Muscle of back (tissue), 3 donors: ENCODE measurements at regions not wholly inside any gene's neighbourhood (a gene's known extent, or its start where the extent isn't known, plus 50 kb on each side); places are given as distances from the start of the nearest gene placed in this dataset.

ENCODE experiments used
- DNase-seq, 3 donors: peaks; one replicate each; pipeline versions ENCODE4 v3.0.0 to v3.0.0-alpha.2; 2013

DNA sequence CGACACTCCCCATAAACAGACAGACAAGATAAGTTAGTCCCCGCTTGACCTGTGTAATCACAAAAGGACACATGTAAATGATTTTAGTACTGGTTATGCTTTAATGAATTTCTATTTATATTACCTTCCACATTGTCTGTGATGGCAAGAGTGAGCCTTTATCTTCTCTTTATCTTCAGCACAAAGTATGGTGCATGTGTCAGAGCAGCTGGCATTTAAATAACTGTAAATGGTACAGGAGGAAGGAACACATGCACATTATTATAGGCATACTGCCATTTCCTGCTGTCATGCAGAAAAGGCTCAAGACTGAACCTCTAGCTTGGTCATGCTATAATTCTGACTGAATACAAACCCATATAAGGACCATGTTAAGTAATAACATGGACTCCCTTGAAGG, 1342.7 kb upstream of the TENM4 start:
- no peak for DNase-seq

DNA sequence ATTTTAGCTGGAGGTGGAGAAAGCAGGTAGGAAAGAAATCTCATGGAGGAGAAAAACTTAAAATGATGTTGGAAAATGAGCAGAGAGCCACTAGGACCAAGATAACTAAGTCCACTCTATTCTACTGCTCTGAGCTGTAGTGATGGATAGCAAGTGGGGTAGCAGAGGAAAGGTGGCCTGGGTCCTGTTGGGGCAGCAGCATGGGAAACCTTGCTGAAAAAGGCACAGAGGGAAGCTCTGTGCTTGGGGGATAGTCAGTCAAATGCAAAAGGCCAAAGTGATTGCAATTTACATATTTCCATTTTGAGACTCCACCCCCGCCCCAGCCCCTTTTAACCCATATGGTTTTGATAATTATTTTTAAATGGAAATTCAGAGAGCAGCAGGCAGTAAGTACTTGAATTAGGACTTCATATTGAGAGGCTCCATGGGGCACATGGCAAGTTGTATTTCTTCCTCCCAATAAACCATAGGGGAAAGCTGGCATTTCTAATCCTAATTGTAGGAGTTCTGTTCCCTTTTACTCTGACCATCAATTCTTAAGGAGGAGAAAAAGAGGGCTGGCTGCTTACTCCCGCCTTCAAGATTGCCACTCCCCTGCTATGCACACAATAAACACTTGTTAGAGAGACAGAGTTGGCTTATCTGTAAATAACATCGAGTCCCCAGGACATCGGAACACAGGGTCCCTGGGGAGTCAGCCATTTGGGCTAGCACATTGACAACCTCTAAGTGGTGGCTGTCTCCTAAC, 1341.5 kb upstream of the TENM4 start:
- DNase-seq: no peak

DNA sequence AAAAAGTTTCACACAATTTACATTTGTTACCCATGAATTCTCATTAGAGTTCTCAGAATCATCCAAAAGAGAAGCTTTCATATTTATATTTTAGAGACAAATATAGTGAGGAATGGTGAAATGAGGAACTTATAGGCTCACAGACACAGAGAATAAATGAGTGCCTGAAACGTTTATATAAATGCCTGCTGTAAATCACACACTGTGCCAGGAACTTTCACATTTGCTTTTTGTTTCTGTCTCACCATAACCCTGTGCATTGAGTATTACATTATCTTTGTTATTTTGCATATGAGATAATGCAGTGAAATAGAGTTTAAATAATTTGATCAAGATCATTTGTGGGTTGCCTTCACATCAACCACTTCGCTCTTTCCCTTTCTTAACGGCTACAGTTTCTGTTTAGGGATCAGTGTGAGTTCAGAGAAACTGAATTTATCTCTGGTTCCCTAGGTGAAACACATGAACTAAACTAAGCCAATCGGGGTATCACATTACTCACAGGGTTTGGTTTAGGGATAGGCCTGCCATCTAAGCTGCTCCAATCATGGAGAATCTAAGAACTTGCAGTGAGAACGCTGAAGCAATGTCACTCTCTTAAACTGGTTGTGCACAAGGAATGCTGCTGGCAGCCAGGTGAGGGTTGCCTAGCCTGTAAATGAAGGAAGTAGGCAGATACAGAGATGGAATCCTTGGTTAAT, 1339.2 kb upstream of the TENM4 start:
- peak in 1 of 3 donors; percentile 2 for DNase-seq

DNA sequence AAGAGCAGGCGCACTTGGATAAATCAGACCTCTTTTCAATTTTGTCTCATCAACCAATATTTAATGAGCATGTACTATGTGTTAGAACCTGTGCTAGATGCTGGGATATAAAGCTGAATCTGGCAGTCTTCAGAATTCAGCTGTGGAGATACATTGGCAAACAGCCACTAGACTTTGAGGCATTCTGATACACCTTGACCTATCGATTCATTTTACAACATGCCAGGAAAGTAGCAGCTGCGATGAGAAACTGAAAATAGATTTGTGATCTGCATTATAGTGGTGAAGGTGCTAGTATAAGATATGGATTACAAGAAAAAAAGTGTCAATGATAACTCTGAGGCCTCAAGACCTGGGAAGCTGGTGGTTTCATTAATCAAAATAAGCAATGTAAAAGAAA, 1338.1 kb upstream of the TENM4 start:
- no peak for DNase-seq

DNA sequence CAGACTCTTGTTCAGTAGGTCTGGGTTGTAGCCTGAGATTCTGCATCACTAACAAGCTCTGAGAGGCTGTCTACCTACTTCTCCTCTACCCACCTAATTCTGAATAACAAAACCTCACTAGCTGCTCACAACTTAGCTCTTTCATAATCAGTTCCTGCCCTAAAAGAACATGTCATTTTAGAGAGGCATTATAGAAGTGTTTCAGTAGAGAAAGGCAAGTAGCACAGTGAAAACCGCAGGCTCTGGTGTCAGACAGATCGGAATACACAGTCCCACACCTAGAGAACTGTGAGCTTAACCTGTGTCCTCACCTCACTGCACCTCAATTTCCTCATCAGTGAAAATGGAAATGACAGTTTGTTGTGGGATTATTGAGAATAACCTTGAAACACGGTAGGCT, 1337.6 kb upstream of the TENM4 start:
- no peak for DNase-seq

DNA sequence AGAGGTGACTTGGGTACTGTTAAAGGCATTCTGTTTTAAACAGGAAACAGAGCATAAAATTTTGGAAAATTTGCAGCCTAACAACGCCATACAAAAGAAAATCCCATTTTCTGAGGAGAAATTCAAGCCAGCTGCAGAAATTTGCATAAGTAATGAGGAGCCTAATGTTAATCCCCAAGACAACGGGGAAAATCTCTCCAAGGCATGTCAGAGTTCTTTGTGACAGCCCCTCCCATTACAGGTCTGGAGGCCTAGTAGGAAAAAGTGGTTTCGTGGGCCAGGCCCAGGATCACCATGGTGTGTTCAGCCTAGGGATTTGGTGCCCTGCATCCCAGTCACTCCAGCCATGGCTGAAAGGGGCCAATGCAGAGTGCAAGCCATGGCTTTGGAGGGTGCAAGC, 1333.1 kb upstream of the TENM4 start:
- no peak for DNase-seq

DNA sequence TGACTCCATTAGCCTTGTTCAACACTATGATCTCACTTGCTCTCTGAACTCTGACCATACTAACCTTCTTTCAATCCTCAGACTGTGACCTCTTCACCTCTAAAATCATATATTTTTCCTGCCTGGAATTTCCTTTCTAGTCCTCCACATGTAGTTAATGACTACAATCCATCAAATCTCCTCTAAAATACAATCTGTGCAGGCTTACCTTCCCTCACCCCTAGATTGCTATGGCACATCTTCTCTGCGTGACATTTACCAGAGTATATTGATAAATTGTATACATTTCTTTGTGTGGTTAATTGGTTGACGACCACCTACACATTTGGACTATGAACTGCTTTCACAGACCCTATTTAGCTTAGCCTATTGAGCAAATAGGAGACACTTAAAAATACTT, 1330.2 kb upstream of the TENM4 start:
- no peak for DNase-seq

DNA sequence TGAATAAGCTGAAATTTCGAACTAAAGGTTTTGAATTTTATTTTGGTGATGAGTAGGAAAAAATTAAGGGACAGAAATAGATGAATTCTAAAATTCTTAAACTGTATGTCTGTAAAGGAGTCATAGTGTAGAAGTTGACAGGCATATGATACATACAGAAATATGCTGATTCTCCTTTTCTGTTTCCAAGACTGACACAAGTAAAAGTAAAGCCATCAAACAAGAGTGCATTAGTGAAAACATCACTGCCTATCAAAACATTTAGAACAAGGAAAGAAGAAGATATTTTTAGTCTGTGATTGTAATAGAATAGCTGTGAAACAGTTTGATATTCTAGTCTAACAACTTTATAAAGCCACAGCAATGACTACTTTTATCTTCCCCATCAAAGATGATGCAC, 1318.0 kb upstream of the TENM4 start:
- no peak for DNase-seq

DNA sequence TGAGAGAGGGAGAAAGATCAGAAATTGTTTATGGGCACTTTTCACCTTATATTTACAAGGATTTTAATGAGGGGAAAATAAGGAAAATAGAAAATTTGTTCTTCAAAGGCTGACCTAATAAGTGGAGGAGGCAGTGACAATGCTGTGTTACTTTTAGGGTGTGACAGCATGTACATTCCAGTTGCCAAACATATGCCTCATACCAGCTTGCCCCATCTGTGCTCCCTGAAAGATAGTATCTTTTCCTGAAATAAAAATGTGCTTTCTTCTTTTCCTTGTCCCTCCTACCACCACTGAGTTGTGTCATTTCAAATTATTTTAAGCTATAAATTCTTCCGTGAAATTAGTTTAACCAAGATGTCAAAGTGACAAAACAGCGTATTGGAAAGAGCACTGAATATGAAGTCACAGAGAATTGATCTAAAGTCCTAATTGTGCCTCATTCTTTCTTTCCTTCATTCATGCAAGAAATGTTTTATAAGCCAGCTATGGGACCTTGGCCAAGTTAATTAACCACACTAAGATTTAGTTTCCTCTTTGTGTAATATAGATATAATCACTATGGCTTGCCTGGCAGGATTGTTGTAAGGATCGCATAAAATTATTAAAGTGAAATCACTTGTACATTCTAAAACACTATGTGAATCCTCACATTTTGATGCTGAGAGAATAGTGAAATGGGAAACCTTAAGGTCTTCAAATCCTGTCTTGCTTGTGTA, 1307.5 kb upstream of the TENM4 start:
- DNase-seq: no peak

DNA sequence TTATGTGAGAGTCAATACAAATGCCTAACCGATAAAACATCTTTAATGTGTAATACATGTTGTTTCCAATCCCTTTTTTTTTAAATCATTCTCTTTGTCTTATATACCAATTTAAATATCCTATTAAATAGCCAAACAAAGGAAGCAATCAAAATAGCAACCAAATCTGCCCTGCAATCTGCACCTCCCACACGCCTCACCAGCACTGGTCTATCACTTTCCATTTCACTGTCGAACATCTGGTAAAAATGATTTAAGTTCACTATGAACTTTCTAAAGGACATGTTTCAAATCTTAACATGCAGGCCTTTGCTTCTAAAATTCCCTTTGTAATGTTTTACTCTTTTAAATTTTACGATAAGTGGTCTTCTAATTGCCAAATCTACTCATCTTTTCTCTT, 1305.5 kb upstream of the TENM4 start:
- DNase-seq: no peak

DNA sequence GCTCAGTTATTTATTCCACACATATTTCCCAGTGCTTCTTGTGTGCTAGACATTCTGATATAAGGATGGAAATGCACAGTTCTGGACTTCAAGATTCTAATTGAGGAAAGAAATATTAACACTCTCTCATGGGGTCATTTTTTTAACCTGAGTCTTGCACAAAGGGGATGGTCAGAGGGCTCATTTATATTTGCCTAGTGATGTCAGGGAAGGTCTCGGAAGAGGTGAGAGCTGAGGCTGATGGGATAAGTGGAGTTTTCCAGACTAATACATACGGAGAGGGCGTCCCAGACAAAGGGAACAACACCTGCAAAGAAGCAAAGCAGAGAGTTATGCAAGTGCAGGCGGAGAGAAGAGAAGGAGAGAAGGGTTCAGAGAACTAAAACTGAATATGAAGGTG, 1304.6 kb upstream of the TENM4 start:
- no peak for DNase-seq

DNA sequence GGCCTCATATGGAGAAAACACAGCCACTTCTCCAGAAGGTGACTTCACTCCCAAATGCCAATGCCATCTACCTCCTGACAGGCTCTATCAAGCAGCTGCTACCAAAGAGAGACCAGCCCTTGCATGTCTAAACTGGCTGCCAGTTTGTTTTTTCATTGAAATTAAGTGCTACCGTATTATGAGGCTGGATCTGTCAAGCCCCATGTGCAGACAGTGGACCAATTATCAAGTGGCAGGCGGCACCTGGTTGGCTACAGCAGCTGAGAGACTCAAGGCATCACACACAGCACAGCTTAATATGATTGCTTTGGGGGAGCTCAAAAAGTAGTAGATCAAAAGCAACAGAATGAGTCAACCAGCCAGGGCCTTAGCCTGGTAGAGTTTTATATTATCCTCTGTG, 1293.0 kb upstream of the TENM4 start:
- no peak for DNase-seq

DNA sequence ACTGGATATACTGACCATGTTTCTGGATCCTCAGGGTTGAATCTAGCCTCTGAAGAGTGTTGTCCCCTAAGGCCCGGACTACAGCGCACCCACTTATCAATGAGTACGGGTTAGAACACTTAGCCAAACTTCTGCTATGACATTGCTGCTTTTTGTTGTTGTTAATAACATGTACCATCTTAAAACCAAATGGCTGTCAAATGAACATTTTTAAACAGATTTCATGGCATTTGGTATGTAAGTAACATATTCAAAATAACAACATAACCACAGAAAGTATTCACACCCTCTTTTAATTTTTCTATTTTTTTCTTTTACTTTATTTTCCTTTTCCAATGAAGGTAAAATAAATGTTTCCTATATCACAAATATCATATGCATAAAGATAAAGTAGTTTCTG, 1292.5 kb upstream of the TENM4 start:
- no peak for DNase-seq

DNA sequence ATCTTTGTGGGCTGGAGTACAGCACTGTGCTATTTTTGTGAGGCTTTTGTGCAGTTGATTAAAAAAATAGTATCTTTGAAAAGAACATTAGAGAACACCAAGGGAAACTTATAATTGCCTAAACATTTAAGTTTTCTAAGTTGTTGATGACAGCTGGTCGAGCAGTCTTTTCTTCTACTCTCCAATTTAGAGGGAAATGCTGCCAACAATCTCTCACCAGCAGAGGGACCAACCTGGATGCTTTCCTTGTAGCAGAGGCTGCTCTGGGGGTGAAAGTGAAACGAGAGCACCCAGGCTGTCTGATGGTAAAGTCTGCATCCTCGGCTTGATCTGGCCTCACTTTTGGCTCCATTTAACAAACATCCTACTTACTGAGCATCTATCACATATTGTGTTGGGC, 1286.5 kb upstream of the TENM4 start:
- DNase-seq: no peak

DNA sequence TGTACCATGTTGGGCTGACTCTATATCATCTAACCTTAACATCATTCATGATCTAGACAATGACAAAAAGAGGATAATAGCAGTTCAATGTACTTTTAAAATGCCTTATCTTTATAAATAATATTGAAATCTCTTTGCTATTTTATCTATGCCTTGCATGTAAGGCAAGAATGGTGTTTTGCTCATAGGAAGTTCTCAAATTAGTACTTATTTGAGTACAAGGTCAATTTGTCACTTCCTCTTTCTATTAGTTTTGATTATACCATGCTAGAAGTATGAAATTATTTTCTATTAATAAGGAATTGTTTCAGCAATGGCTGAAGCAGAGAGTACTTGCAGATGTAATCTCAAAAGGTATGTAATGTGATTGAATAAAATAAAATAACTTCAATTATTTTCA, 1285.4 kb upstream of the TENM4 start:
- DNase-seq: no peak

DNA sequence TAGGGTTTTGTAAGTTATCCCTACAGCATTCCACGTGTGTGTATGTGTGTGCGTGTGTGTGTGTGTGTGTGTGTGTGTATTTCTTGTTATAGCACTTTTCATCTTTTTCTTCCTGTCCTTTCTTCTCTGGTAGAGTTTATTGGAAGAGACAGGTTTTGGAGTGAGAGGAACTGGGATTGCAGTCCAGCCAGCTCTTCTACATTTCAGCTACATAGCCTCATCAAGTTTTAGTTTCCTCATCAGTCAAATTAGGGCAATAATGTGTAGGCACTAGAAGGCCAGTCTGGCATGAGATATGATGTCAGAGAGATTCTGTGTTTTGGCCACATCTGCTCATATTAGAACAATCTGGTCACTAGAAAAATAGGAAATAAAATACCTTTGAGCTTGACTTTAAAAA, 1283.5 kb upstream of the TENM4 start:
- DNase-seq: no peak

DNA sequence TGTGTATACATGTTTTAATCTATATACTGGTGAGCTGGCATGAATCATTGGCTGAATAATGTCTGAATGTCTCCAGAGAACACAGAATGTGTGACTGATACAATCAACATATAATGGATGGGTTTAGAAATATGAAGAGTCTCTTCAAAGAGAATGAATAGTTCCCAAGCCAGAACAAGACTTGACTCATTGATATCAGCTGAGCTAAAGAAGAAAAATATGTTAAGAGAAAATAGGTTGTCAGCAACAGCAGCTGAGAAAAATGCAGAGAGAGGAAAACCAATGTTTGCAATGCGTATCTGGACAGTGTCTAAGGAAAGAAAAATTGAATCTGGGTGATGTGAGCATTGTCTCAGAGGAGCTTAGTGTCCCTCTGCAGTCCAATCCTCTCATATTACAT, 1281.8 kb upstream of the TENM4 start:
- DNase-seq: peak in 1 of 3 donors; percentile 9

DNA sequence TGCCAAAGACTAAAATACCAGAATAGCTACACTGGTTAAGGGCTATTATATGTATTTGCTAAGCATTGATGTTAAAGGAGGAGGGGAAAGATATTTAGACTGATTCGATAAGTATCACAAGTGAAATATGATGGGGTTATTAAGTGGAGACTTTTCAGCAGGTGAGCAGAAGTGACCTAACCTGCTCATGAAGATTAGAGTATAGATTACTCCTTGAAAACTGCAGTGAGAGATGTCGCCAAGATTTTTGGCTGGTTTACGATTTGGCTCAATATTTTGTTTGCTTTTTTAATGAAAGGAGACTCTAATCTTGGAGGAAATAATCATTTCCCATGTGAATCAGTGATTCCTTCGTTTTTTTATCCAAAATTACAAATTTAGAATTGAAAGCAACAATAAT, 1279.5 kb upstream of the TENM4 start:
- no peak for DNase-seq

DNA sequence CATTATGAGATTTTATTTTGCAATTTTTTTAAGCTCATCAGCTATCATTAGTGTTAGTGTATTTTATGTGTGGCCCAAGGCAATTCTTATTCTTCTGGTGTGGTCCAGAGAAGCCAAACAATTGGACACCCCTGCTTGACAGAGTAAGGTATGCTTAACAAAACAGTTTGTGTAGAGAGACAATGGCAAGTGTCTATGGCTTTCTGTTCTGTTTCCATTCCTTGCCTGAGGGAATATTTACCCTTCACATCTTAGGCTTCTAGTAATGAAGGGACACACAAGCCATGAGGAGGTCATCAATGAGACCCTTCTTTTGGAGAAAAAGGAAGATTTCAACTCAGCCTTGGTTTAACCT, 1278.4 kb upstream of the TENM4 start:
- no peak for DNase-seq

DNA sequence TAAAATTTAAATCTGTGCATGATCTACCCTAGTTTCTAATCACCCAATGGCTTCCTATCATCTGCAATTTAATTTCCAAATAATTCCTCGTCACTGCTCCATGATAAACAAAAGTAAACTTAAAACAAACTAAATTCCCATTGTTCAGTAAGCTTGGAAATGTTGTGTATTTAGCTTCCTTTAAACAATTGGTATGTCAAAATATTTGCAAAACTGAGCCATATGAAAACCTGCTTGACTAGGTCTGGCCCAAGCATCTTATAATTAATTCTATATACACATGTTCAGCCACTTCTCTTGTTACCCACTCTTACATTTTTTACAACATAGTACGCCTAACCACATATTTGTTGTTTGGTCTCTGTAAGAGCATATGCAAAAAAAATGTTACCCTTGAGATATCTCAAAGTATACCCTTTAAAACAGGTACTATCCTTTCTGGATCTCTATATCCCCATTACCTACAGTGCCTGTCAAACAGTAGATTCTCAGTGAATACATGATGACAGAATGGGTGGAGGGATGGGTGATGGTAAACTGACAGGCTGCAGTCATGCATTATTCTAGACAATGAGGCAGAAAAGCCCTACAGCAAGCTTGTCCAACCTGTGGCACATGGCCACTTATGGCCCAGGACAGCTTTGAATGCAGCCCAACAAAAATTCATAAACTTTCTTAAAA, 1277.9 kb upstream of the TENM4 start:
- no peak for DNase-seq

DNA sequence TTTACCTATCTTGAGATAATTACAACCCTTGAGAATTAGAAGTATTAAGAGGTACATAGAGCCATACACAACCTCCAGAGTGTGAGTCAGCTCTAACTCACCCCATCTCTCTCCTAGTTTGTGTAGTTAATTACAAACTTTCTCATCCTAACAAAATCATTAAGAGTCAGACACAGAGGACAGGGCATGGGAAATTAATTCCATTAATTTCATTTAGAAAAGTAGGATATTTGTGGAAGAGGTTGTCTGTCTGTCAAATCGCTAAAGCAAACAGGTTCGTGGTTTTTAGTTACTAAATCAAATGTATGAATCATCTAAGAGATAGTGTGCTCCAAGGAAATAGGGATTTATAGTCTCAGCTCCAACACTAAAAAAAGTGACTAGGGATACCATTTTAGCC, 1261.4 kb upstream of the TENM4 start:
- no peak for DNase-seq

DNA sequence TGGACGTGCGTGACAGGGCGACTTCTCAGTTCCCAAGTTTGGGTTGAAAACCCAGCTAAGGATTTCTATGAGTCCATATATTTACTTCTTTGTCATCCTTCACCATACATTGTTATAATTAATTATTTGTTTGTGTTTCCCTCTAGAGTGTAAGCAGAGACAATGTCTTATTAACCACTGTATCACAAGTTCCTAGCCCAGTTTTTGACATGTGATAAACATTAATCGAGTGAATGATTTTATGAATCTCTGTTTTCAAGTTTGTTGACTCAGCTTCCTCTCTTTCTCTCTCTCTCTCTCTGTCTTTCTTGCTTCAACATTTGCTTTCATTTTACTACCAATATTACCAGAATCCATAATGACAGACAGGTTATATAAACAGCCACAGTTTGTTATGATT, 1259.6 kb upstream of the TENM4 start:
- DNase-seq: no peak
